ENCODE measurements at regions not wholly inside any gene's neighbourhood (a gene's known extent, or its start where the extent isn't known, plus 50 kb on each side); places are given as distances from the start of the nearest gene placed in this dataset.

GRCh38 chr2:107064750-107065149 is 178.8 kb upstream of the ST6GAL2 start:
- Histone ChIP-seq H3K9me3 (no peaks in the 10 kb centered on the region), H3K36me3 (no peaks in the 10 kb centered on the region), H3K27me3 (no peaks in the 10 kb centered on the region), H3K27ac (no peak overlapping the region), H3K4me1 (no peaks in the 10 kb centered on the region), H3K4me3 (no peak overlapping the region)
- TF ChIP-seq CTCF (IDR thresholded peaks at IDR 0.05) (no peak), POLR2A (IDR thresholded peaks at IDR 0.05) (no peak)
- DNase-seq: no peak

GRCh38 chr2:107068069-107068916 is 182.3 kb upstream of the ST6GAL2 start:
- Histone ChIP-seq H3K27me3 (no peaks in the 10 kb centered on the region), H3K9me3 (no peaks in the 10 kb centered on the region), H3K4me3 (no peak overlapping the region), H3K36me3 (no peaks in the 10 kb centered on the region), H3K27ac (no peak overlapping the region), H3K4me1 (no peaks in the 10 kb centered on the region)
- TF ChIP-seq POLR2A (IDR thresholded peaks at IDR 0.05): no peak
- no peak for TF ChIP-seq CTCF (IDR thresholded peaks at IDR 0.05)
- no peak for DNase-seq

GRCh38 chr2:107069890-107070289 is 183.9 kb upstream of the ST6GAL2 start:
- TF ChIP-seq CTCF (IDR thresholded peaks at IDR 0.05) (no peak), POLR2A (IDR thresholded peaks at IDR 0.05) (no peak)
- Histone ChIP-seq H3K9me3 (no peaks in the 10 kb centered on the region), H3K4me1 (no peaks in the 10 kb centered on the region), H3K27me3 (no peaks in the 10 kb centered on the region), H3K4me3 (no peak overlapping the region), H3K27ac (no peak overlapping the region), H3K36me3 (no peaks in the 10 kb centered on the region)
- no peak for DNase-seq

GRCh38 chr2:107072150-107072940 is 186.4 kb upstream of the ST6GAL2 start:
- DNase-seq: no peak
- no peaks in the 10 kb centered on the region for H3K36me3 ChIP-seq
- H3K4me1 ChIP-seq: no peaks in the 10 kb centered on the region
- no peaks in the 10 kb centered on the region for H3K27me3 ChIP-seq
- no peak overlapping the region for H3K27ac ChIP-seq
- TF ChIP-seq CTCF (IDR thresholded peaks at IDR 0.05) (no peak), POLR2A (IDR thresholded peaks at IDR 0.05) (no peak)
- no peak overlapping the region for H3K4me3 ChIP-seq
- no peaks in the 10 kb centered on the region for H3K9me3 ChIP-seq

GRCh38 chr2:107078584-107078983 is 192.6 kb upstream of the ST6GAL2 start:
- no peak overlapping the region for H3K27ac ChIP-seq
- DNase-seq: no peak
- H3K4me3 ChIP-seq: no peak overlapping the region
- H3K36me3 ChIP-seq: no peaks in the 10 kb centered on the region
- no peaks in the 10 kb centered on the region for H3K27me3 ChIP-seq
- TF ChIP-seq POLR2A (IDR thresholded peaks at IDR 0.05) (no peak), CTCF (IDR thresholded peaks at IDR 0.05) (no peak)
- H3K9me3 ChIP-seq: no peaks in the 10 kb centered on the region
- no peaks in the 10 kb centered on the region for H3K4me1 ChIP-seq
